IMR-90 (cell line): ENCODE measurements at regions not wholly inside any gene's neighbourhood (a gene's known extent, or its start where the extent isn't known, plus 50 kb on each side); places are given as distances from the start of the nearest gene placed in this dataset.

Experiments
- CEBPB ChIP-seq: IDR thresholded peaks from 2 replicates; pipeline ENCODE4 v1.6.1; 2012; ENCODE audit warnings: low read depth, low read length, improper control_type of control experiment
- CHD1 ChIP-seq: IDR thresholded peaks from 2 replicates; pipeline ENCODE4 v1.6.1; 2012; ENCODE audit warnings: low read depth, low read length, improper control_type of control experiment
- FOS ChIP-seq: fragments of 150-350 bp; IDR thresholded peaks from 2 replicates; pipeline ENCODE4 v1.6.1; 2016; ENCODE audit warnings: low read depth, low read length
- MAFK ChIP-seq: IDR thresholded peaks from 2 replicates; pipeline ENCODE4 v1.6.1; 2012; ENCODE audit warnings: low read depth, low read length, improper control_type of control experiment
- MAZ ChIP-seq: IDR thresholded peaks from 2 replicates; pipeline ENCODE4 v1.6.1; 2012; ENCODE audit warnings: low read depth, mild to moderate bottlenecking, low read length, improper control_type of control experiment, moderate library complexity, borderline replicate concordance
- POLR2A ChIP-seq: IDR thresholded peaks from 2 replicates; pipeline ENCODE4 v1.6.1; 2012; ENCODE audit warnings: mild to moderate bottlenecking, low read depth, low read length
- RAD21 ChIP-seq: IDR thresholded peaks from 2 replicates; pipeline ENCODE4 v1.6.1; 2012; ENCODE audit warnings: low read length, improper control_type of control experiment
- RFX5 ChIP-seq: IDR thresholded peaks from 2 replicates; pipeline ENCODE4 v1.8.0; 2012; ENCODE audit warnings: low read depth, mild to moderate bottlenecking, low read length, moderate library complexity
- SMC3 ChIP-seq: fragments of 150-350 bp; IDR thresholded peaks from 2 replicates; pipeline ENCODE4 v1.6.1; 2016; ENCODE audit warnings: low read depth, mild to moderate bottlenecking, antibody characterized with exemption, low read length, moderate library complexity
- TF ChIP-seq, protein P1 (sequence below): conservative IDR thresholded peaks from 2 replicates; pipeline ENCODE4 v1.5.1; 2012; ENCODE audit warnings: mild to moderate bottlenecking, low read depth, low read length, improper control_type of control experiment

DNA sequence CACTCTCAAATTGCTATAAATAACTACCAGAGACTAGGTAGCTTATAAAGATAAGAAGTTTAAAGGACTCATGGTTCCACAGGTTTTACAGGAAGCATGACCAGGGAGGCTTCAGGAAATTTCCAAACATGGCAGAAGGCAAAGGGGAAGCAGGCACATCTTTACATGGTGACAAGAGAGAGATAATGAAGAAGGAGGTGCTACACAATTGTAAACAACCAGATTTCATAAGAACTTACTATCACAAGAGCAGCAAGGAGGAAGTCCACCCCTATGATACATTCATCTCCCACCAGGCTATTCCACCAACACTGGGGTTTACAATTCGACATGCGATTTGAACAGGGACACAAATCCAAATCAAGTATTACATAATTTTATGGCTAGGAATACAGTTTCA lies 257.7 kb downstream of the BTG1 start:
- no peak for TF ChIP-seq POLR2A
- no peak for TF ChIP-seq CEBPB
- TF ChIP-seq, protein P1, sequence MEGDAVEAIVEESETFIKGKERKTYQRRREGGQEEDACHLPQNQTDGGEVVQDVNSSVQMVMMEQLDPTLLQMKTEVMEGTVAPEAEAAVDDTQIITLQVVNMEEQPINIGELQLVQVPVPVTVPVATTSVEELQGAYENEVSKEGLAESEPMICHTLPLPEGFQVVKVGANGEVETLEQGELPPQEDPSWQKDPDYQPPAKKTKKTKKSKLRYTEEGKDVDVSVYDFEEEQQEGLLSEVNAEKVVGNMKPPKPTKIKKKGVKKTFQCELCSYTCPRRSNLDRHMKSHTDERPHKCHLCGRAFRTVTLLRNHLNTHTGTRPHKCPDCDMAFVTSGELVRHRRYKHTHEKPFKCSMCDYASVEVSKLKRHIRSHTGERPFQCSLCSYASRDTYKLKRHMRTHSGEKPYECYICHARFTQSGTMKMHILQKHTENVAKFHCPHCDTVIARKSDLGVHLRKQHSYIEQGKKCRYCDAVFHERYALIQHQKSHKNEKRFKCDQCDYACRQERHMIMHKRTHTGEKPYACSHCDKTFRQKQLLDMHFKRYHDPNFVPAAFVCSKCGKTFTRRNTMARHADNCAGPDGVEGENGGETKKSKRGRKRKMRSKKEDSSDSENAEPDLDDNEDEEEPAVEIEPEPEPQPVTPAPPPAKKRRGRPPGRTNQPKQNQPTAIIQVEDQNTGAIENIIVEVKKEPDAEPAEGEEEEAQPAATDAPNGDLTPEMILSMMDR, result no peak
- no peak for TF ChIP-seq RAD21
- TF ChIP-seq SMC3, result no peak
- no peak for TF ChIP-seq MAFK
- TF ChIP-seq MAZ, result no peak
- TF ChIP-seq FOS, result no peak
- TF ChIP-seq RFX5, result no peak
- no peak for TF ChIP-seq CHD1
